Neural cell (in vitro differentiated cells): ENCODE measurements at regions not wholly inside any gene's neighbourhood (a gene's known extent, or its start where the extent isn't known, plus 50 kb on each side); places are given as distances from the start of the nearest gene placed in this dataset.

Experiments
- H2AFZ ChIP-seq: fragments of 200-600, 300-800 bp; sonication (generic), shearing (Covaris generic); 2 replicates; pipeline ENCODE4 v1.6.0; 2014; ENCODE audit warnings: low read depth, mild to moderate bottlenecking, antibody characterized with exemption, low read length, moderate library complexity
- H3F3A ChIP-seq: fragments of 200-600 bp; shearing (Covaris generic); 2 replicates; pipeline ENCODE4 v1.6.1; 2016; ENCODE audit warnings: mild to moderate bottlenecking, moderate library complexity, mixed read lengths, antibody characterized with exemption, low read length; ENCODE audit not compliant: insufficient read depth, poor library complexity, severe bottlenecking
- H3K27ac ChIP-seq: fragments of 200-600, 300-800 bp; sonication (generic), shearing (Covaris generic); 2 replicates; pipeline ENCODE4 v1.5.1; 2014; ENCODE audit warnings: mild to moderate bottlenecking, low read length, moderate library complexity
- H3K27me3 ChIP-seq: fragments of 300-800, 200-600 bp; sonication (generic), shearing (Covaris generic); 2 replicates; pipeline ENCODE4 v1.6.0; 2014; ENCODE audit warnings: mild to moderate bottlenecking, low read depth, low read length, moderate library complexity; ENCODE audit not compliant: insufficient read depth
- H3K36me3 ChIP-seq: fragments of 300-800, 200-600 bp; sonication (generic), shearing (Covaris generic); 2 replicates; pipeline ENCODE4 v1.5.1; 2014; ENCODE audit warnings: mild to moderate bottlenecking, antibody characterized with exemption, low read length, moderate library complexity; ENCODE audit not compliant: insufficient read depth
- H3K4me2 ChIP-seq: fragments of 300-800, 200-600 bp; sonication (generic), shearing (Covaris generic); 2 replicates; pipeline ENCODE4 v1.6.0; 2014; ENCODE audit warnings: mild to moderate bottlenecking, low read length
- H3K4me3 ChIP-seq: fragments of 300-800, 200-600 bp; sonication (generic), shearing (Covaris generic); 2 replicates; pipeline ENCODE4 v1.5.1; 2014; ENCODE audit warnings: mild to moderate bottlenecking, low read length, moderate library complexity
- H3K79me2 ChIP-seq: fragments of 200-600 bp; shearing (Covaris generic); replicated peaks from 2 replicates; pipeline ENCODE4 v1.6.0; 2014; ENCODE audit warnings: mild to moderate bottlenecking, low read length, moderate library complexity; ENCODE audit not compliant: insufficient read depth
- H3K9ac ChIP-seq: fragments of 300-800, 200-600 bp; sonication (generic), shearing (Covaris generic); 2 replicates; pipeline ENCODE4 v1.6.1; 2016; ENCODE audit warnings: mild to moderate bottlenecking, low read length, mixed read lengths
- H3K9me2 ChIP-seq: fragments of 200-600 bp; shearing (Covaris generic); 2 replicates; pipeline ENCODE4 v1.6.1; 2016; ENCODE audit warnings: mild to moderate bottlenecking, low read length, mixed read lengths; ENCODE audit not compliant: insufficient read depth
- H3K9me3 ChIP-seq: fragments of 200-600, 300-800 bp; sonication (generic), shearing (Covaris generic); 2 replicates; pipeline ENCODE4 v1.6.1; 2016; ENCODE audit warnings: mild to moderate bottlenecking, mixed run types, low read length, moderate library complexity, mixed read lengths
- H4K20me1 ChIP-seq: fragments of 200-600 bp; shearing (Covaris generic); 2 replicates; pipeline ENCODE4 v1.6.1; 2016; ENCODE audit warnings: mild to moderate bottlenecking, mixed run types; ENCODE audit not compliant: insufficient read depth
- CTCF ChIP-seq: fragments of 450-650 bp; IDR thresholded peaks from 2 replicates; pipeline ENCODE4 v1.5.1; 2014; ENCODE audit warnings: antibody characterized with exemption, mild to moderate bottlenecking, moderate library complexity; ENCODE audit not compliant: poor library complexity, severe bottlenecking
- EP300 ChIP-seq: fragments of 450-650 bp; conservative IDR thresholded peaks from 2 replicates; pipeline ENCODE4 v1.6.1; 2014; ENCODE audit warnings: antibody characterized with exemption, mild to moderate bottlenecking, moderate library complexity; ENCODE audit not compliant: poor library complexity, severe bottlenecking
- EZH2 ChIP-seq: fragments of 200-600, 300-800 bp; shearing (Covaris generic), sonication (generic); IDR thresholded peaks from 2 replicates; pipeline ENCODE4 v1.6.1; 2014; ENCODE audit warnings: antibody characterized with exemption, low read length, borderline replicate concordance, mild to moderate bottlenecking; ENCODE audit not compliant: insufficient read depth, poor library complexity, severe bottlenecking
- MXI1 ChIP-seq: fragments of 450-650 bp; conservative IDR thresholded peaks from 2 replicates; pipeline ENCODE4 v1.6.1; 2014; ENCODE audit warnings: antibody characterized with exemption, mild to moderate bottlenecking; ENCODE audit not compliant: poor library complexity, severe bottlenecking
- POLR2AphosphoS5 ChIP-seq: IDR thresholded peaks from 2 replicates; pipeline ENCODE4 v1.6.1; 2012
- RAD21 ChIP-seq: fragments of 450-650 bp; conservative IDR thresholded peaks from 2 replicates; pipeline ENCODE4 v1.6.1; 2014; ENCODE audit warnings: antibody characterized with exemption, mild to moderate bottlenecking, moderate library complexity
- REST ChIP-seq: IDR thresholded peaks from 2 replicates; pipeline ENCODE4 v1.6.1; 2012; ENCODE audit warnings: borderline replicate concordance
- SMC3 ChIP-seq: fragments of 450-650 bp; conservative IDR thresholded peaks from 2 replicates; pipeline ENCODE4 v1.6.1; 2014; ENCODE audit warnings: antibody characterized with exemption, mild to moderate bottlenecking, moderate library complexity; ENCODE audit not compliant: poor library complexity
- TAF1 ChIP-seq: IDR thresholded peaks from 2 replicates; pipeline ENCODE4 v1.6.1; 2012; ENCODE audit warnings: low read depth

- TF ChIP-seq EZH2 (no peak), CTCF (no peak), TAF1 (no peak), SMC3 (no peak), REST (no peak), EP300 (no peak), RAD21 (no peak), POLR2AphosphoS5 (no peak), MXI1 (no peak)
- H3K36me3 ChIP-seq = no peaks in the 10 kb centered on the region
- H3K27ac ChIP-seq = no peak overlapping the region
- no peak overlapping the region for H3K9ac ChIP-seq
- no peaks in the 10 kb centered on the region for H3K9me3 ChIP-seq
- no peak overlapping the region for H2AFZ ChIP-seq
- no peaks in the 10 kb centered on the region for H3F3A ChIP-seq
- H3K9me2 ChIP-seq = no peaks in the 10 kb centered on the region
- no peak overlapping the region for H3K4me3 ChIP-seq
- no peaks in the 10 kb centered on the region for H3K79me2 ChIP-seq
- no peaks in the 10 kb centered on the region for H3K27me3 ChIP-seq
- H3K4me2 ChIP-seq = no peak overlapping the region
- no peaks in the 10 kb centered on the region for H4K20me1 ChIP-seq
These were observed 269.9 kb upstream of the TUSC1 start for GRCh38 chr9:25948182-25948581.

GRCh38 chr9:25939126-25939525, 260.9 kb upstream of the TUSC1 start:
- H3K9me3 ChIP-seq = no peaks in the 10 kb centered on the region
- H3K9me2 ChIP-seq = no peaks in the 10 kb centered on the region
- no peaks in the 10 kb centered on the region for H3K27me3 ChIP-seq
- H4K20me1 ChIP-seq = no peaks in the 10 kb centered on the region
- H3K4me2 ChIP-seq = no peak overlapping the region
- H3K36me3 ChIP-seq = no peaks in the 10 kb centered on the region
- H3K27ac ChIP-seq = no peak overlapping the region
- TF ChIP-seq TAF1 = no peak
- TF ChIP-seq EP300 = no peak
- no peak for TF ChIP-seq MXI1
- no peak for TF ChIP-seq CTCF
- no peak for TF ChIP-seq POLR2AphosphoS5
- TF ChIP-seq EZH2 = no peak
- TF ChIP-seq SMC3 = no peak
- no peak for TF ChIP-seq REST
- no peaks in the 10 kb centered on the region for H3F3A ChIP-seq
- no peak overlapping the region for H3K4me3 ChIP-seq
- H3K79me2 ChIP-seq = no peaks in the 10 kb centered on the region
- no peak overlapping the region for H2AFZ ChIP-seq
- H3K9ac ChIP-seq = no peak overlapping the region
